CD4-positive, CD25-positive, alpha-beta regulatory T cell (primary cell): ENCODE measurements at regions not wholly inside any gene's neighbourhood (a gene's known extent, or its start where the extent isn't known, plus 50 kb on each side); places are given as distances from the start of the nearest gene placed in this dataset.

ENCODE experiments used
- ATAC-seq, 2 donors: fragments of 150-1000 bp; cut with Tn5 transposase; one replicate each; pipeline ENCODE4 v1.10.0; 2021; ENCODE audit warnings: low read depth in 2 of 2, moderate number of reproducible peaks in 2 of 2, moderate library complexity in 1 of 2
- DNase-seq, 3 donors: peaks; one replicate each; pipeline versions ENCODE4 v3.0.0 to v3.0.0-alpha.2; 2012 to 2022; ENCODE audit warnings: mixed read lengths in 1 of 3
- H3K27ac ChIP-seq: one replicate; pipeline ENCODE4 v1.7.0; 2013; ENCODE audit warnings: mild to moderate bottlenecking, low read length; ENCODE audit not compliant: insufficient read depth, poor library complexity, severe bottlenecking
- H3K27me3 ChIP-seq: one replicate; pipeline ENCODE4 v1.7.0; 2013; ENCODE audit warnings: low read length; ENCODE audit not compliant: control insufficient read depth, insufficient read depth
- H3K36me3 ChIP-seq: one replicate; pipeline ENCODE4 v1.7.0; 2013; ENCODE audit warnings: mild to moderate bottlenecking, low read length, moderate library complexity; ENCODE audit not compliant: control insufficient read depth, insufficient read depth
- H3K4me1 ChIP-seq: 2 replicates; pipeline ENCODE4 v1.7.0; 2013; ENCODE audit warnings: mild to moderate bottlenecking, low read length; ENCODE audit not compliant: insufficient read depth, control insufficient read depth, poor library complexity, severe bottlenecking
- H3K4me3 ChIP-seq: one replicate; pipeline ENCODE4 v1.7.0; 2013; ENCODE audit warnings: low read depth, mild to moderate bottlenecking, low read length, moderate library complexity
- H3K9me3 ChIP-seq, 2 experiments: 1 replicate in 1 of 2; 2 replicates in 1 of 2; pipeline ENCODE4 v1.7.0; 2013; ENCODE audit warnings: low read length in 2 of 2, mild to moderate bottlenecking in 1 of 2, moderate library complexity in 1 of 2; ENCODE audit not compliant: control insufficient read depth in 2 of 2
- H3K27ac Mint-ChIP-seq, 3 donors: one replicate each; pipeline ENCODE4 v1.8.0; 2020 to 2022; ENCODE audit warnings: mild to moderate bottlenecking in 3 of 3, mixed read lengths in 3 of 3, moderate library complexity in 2 of 3
- H3K27me3 Mint-ChIP-seq: one replicate; pipeline ENCODE4 v1.8.0; 2022; ENCODE audit warnings: mild to moderate bottlenecking, mixed read lengths
- H3K36me3 Mint-ChIP-seq: one replicate; pipeline ENCODE4 v1.8.0; 2020; ENCODE audit warnings: mixed read lengths
- H3K4me1 Mint-ChIP-seq, 4 donors: one replicate each; pipeline ENCODE4 v1.8.0; 2020 to 2022; ENCODE audit warnings: mixed read lengths in 4 of 4, mild to moderate bottlenecking in 1 of 4
- H3K4me3 Mint-ChIP-seq, 4 donors: one replicate each; pipeline ENCODE4 v1.8.0; 2020 to 2022; ENCODE audit warnings: mild to moderate bottlenecking in 4 of 4, mixed read lengths in 4 of 4, moderate library complexity in 3 of 4
- H3K9me3 Mint-ChIP-seq, 7 donors: one replicate each; pipeline ENCODE4 v1.8.0; 2020 to 2022; ENCODE audit warnings: mixed read lengths in 7 of 7, mild to moderate bottlenecking in 3 of 7, moderate library complexity in 2 of 7

- Histone ChIP-seq H3K4me3 (no peak overlapping the region), H3K36me3 (no peaks in the 10 kb centered on the region), H3K9me3 (peaks cover 0 to 3% of the 10 kb centered on the region in 2 experiments), H3K27ac (no peak overlapping the region), H3K4me1 (no peaks in the 10 kb centered on the region), H3K27me3 (no peaks in the 10 kb centered on the region)
- no peaks in the 10 kb centered on the region for H3K4me1 Mint-ChIP-seq
- no peak overlapping the region for H3K4me3 Mint-ChIP-seq
- peaks cover 2 to 6% (median 5%) of the 10 kb centered on the region in 7 donors for H3K9me3 Mint-ChIP-seq
- no peak for ATAC-seq
- no peaks in the 10 kb centered on the region for H3K36me3 Mint-ChIP-seq
- no peak for DNase-seq
- H3K27me3 Mint-ChIP-seq, result no peaks in the 10 kb centered on the region
- peak overlapping the region in 1 of 3 donors; percentile 52 for H3K27ac Mint-ChIP-seq
Measured at GRCh38 chr15:97521381-97522285, 438.9 kb upstream of the ARRDC4 start.

GRCh38 chr15:97522347-97522746 lies 438.2 kb upstream of the ARRDC4 start:
- H3K4me1 ChIP-seq, result no peaks in the 10 kb centered on the region
- Mint-ChIP-seq H3K36me3 (no peaks in the 10 kb centered on the region), H3K9me3 (peaks cover 2 to 6% (median 5%) of the 10 kb centered on the region in 7 donors), H3K27ac (no peak overlapping the region), H3K27me3 (no peaks in the 10 kb centered on the region), H3K4me1 (no peaks in the 10 kb centered on the region), H3K4me3 (no peak overlapping the region)
- no peaks in the 10 kb centered on the region for H3K36me3 ChIP-seq
- no peak overlapping the region for H3K27ac ChIP-seq
- DNase-seq, result no peak
- no peaks in the 10 kb centered on the region for H3K27me3 ChIP-seq
- no peak for ATAC-seq
- H3K4me3 ChIP-seq, result no peak overlapping the region
- peaks cover 0 to 3% of the 10 kb centered on the region in 2 experiments for H3K9me3 ChIP-seq

GRCh38 chr15:97525809-97526208 lies 434.7 kb upstream of the ARRDC4 start:
- peaks cover 0 to 12% (median 2%) of the 10 kb centered on the region in 7 donors for H3K9me3 Mint-ChIP-seq
- H3K36me3 Mint-ChIP-seq, result no peaks in the 10 kb centered on the region
- H3K27ac ChIP-seq, result no peak overlapping the region
- DNase-seq, result no peak
- H3K27ac Mint-ChIP-seq, result no peak overlapping the region
- H3K4me1 Mint-ChIP-seq, result no peaks in the 10 kb centered on the region
- H3K4me1 ChIP-seq, result no peaks in the 10 kb centered on the region
- H3K27me3 Mint-ChIP-seq, result no peaks in the 10 kb centered on the region
- H3K36me3 ChIP-seq, result no peaks in the 10 kb centered on the region
- no peak overlapping the region for H3K4me3 ChIP-seq
- peaks cover 0 to 3% of the 10 kb centered on the region in 2 experiments for H3K9me3 ChIP-seq
- no peaks in the 10 kb centered on the region for H3K27me3 ChIP-seq
- H3K4me3 Mint-ChIP-seq, result no peak overlapping the region
- ATAC-seq, result no peak

GRCh38 chr15:97528238-97528637 lies 432.3 kb upstream of the ARRDC4 start:
- Histone ChIP-seq H3K36me3 (no peaks in the 10 kb centered on the region), H3K9me3 (no peaks in the 10 kb centered on the region), H3K4me3 (no peak overlapping the region), H3K27ac (no peak overlapping the region), H3K27me3 (no peaks in the 10 kb centered on the region), H3K4me1 (no peaks in the 10 kb centered on the region)
- peaks cover 0 to 17% (median 4%) of the 10 kb centered on the region in 7 donors for H3K9me3 Mint-ChIP-seq
- no peak for ATAC-seq
- no peak overlapping the region for H3K27ac Mint-ChIP-seq
- H3K36me3 Mint-ChIP-seq, result no peaks in the 10 kb centered on the region
- no peak overlapping the region for H3K4me3 Mint-ChIP-seq
- DNase-seq, result no peak
- H3K4me1 Mint-ChIP-seq, result no peaks in the 10 kb centered on the region
- no peaks in the 10 kb centered on the region for H3K27me3 Mint-ChIP-seq

- Histone ChIP-seq H3K27ac (no peak overlapping the region), H3K27me3 (no peaks in the 10 kb centered on the region)
- H3K36me3 Mint-ChIP-seq, result no peaks in the 10 kb centered on the region
Measured at GRCh38 chr15:97545799-97546198, 414.7 kb upstream of the ARRDC4 start.

GRCh38 chr15:97547381-97547780 lies 413.1 kb upstream of the ARRDC4 start:
- no peak overlapping the region for H3K4me3 ChIP-seq
- H3K27me3 ChIP-seq, result no peaks in the 10 kb centered on the region

More at GRCh38 chr15:97545799-97546198, 414.7 kb upstream of the ARRDC4 start:
- H3K4me3 Mint-ChIP-seq, result no peak overlapping the region
- no peak for DNase-seq
- H3K27me3 Mint-ChIP-seq, result no peaks in the 10 kb centered on the region
- H3K9me3 Mint-ChIP-seq, result peaks cover 13 to 54% (median 22%) of the 10 kb centered on the region in 7 donors
- Histone ChIP-seq H3K36me3 (no peaks in the 10 kb centered on the region), H3K9me3 (peaks cover 0 to 2% of the 10 kb centered on the region in 2 experiments), H3K4me3 (no peak overlapping the region), H3K4me1 (no peaks in the 10 kb centered on the region)
- H3K4me1 Mint-ChIP-seq, result no peaks in the 10 kb centered on the region
- no peak overlapping the region for H3K27ac Mint-ChIP-seq
- no peak for ATAC-seq

GRCh38 chr15:97561529-97561928 lies 399.0 kb upstream of the ARRDC4 start:
- no peak overlapping the region for H3K27ac Mint-ChIP-seq
- H3K27me3 ChIP-seq, result no peaks in the 10 kb centered on the region
- no peak for DNase-seq
- no peak overlapping the region for H3K4me3 Mint-ChIP-seq
- H3K36me3 Mint-ChIP-seq, result no peaks in the 10 kb centered on the region
- H3K36me3 ChIP-seq, result no peaks in the 10 kb centered on the region
- no peak overlapping the region for H3K4me3 ChIP-seq
- peaks cover 2 to 14% (median 6%) of the 10 kb centered on the region in 7 donors for H3K9me3 Mint-ChIP-seq
- H3K9me3 ChIP-seq, result peaks cover 0 to 6% of the 10 kb centered on the region in 2 experiments
- no peak for ATAC-seq
- H3K4me1 ChIP-seq, result no peaks in the 10 kb centered on the region
- H3K27ac ChIP-seq, result no peak overlapping the region
- no peaks in the 10 kb centered on the region for H3K27me3 Mint-ChIP-seq
- H3K4me1 Mint-ChIP-seq, result no peaks in the 10 kb centered on the region

More at GRCh38 chr15:97547381-97547780, 413.1 kb upstream of the ARRDC4 start:
- peaks cover 12 to 48% (median 19%) of the 10 kb centered on the region in 7 donors for H3K9me3 Mint-ChIP-seq
- Histone ChIP-seq H3K27ac (no peak overlapping the region), H3K4me1 (no peaks in the 10 kb centered on the region), H3K36me3 (no peaks in the 10 kb centered on the region), H3K9me3 (peaks cover 0 to 4% of the 10 kb centered on the region in 2 experiments)
- H3K27ac Mint-ChIP-seq, result no peak overlapping the region
- no peak for ATAC-seq
- H3K4me1 Mint-ChIP-seq, result no peaks in the 10 kb centered on the region
- no peak for DNase-seq
- H3K36me3 Mint-ChIP-seq, result no peaks in the 10 kb centered on the region
- H3K4me3 Mint-ChIP-seq, result no peak overlapping the region
- no peaks in the 10 kb centered on the region for H3K27me3 Mint-ChIP-seq

- no peak for ATAC-seq
- no peaks in the 10 kb centered on the region for H3K4me1 Mint-ChIP-seq
- H3K27ac ChIP-seq, result no peak overlapping the region
- no peaks in the 10 kb centered on the region for H3K4me1 ChIP-seq
- no peaks in the 10 kb centered on the region for H3K36me3 ChIP-seq
- peaks cover under 1 to 14% (median 7%) of the 10 kb centered on the region in 7 donors for H3K9me3 Mint-ChIP-seq
- H3K27me3 ChIP-seq, result no peaks in the 10 kb centered on the region
- H3K27me3 Mint-ChIP-seq, result no peaks in the 10 kb centered on the region
- H3K4me3 Mint-ChIP-seq, result no peak overlapping the region
- no peak overlapping the region for H3K27ac Mint-ChIP-seq
- no peak for DNase-seq
- peaks cover 0 to 6% of the 10 kb centered on the region in 2 experiments for H3K9me3 ChIP-seq
- H3K36me3 Mint-ChIP-seq, result no peaks in the 10 kb centered on the region
- no peak overlapping the region for H3K4me3 ChIP-seq
Measured at GRCh38 chr15:97563516-97563915, 397.0 kb upstream of the ARRDC4 start.
